A549 (cell line): ENCODE measurements at regions not wholly inside any gene's neighbourhood (a gene's known extent, or its start where the extent isn't known, plus 50 kb on each side); places are given as distances from the start of the nearest gene placed in this dataset.

Source experiments
- ATAC-seq, 2 experiments: fragments of 200-7000 bp in 1 of 2; fragments of >200 bp in 1 of 2; cut with Nextera tagmentation in 1 of 2; cut with Tn5 transposase in 1 of 2; 3 replicates each; pipeline versions ENCODE4 v1.8.0 to v1.9.1; 2018 to 2020; ENCODE audit warnings: mild to moderate bottlenecking in 1 of 2, moderate library complexity in 1 of 2
- CTCF ChIA-PET: fragments of 300-600 bp; sonication (Branson Sonifier 250); formaldehyde crosslinking; extraction: SDS; loops from one replicate; lab custom pipeline; 2021; ENCODE audit warnings: antibody characterized with exemption, inconsistent platforms; lab: Yijun Ruan, JAX
- POLR2A ChIA-PET: fragments of 350-600 bp; formaldehyde crosslinking; extraction: SDS; loops from one replicate; lab custom pipeline; 2021; ENCODE audit warnings: antibody characterized with exemption, inconsistent platforms; lab: Yijun Ruan, JAX
- DNase-seq, 2 experiments: peaks; one replicate each; pipeline versions ENCODE4 v3.0.0 to v3.0.0-alpha.2; 2011 to 2016; ENCODE audit warnings: low read depth in 1 of 2, low spot score in 1 of 2
- FAIRE-seq: peaks from 2 replicates; lab custom pipeline; 2011; peaks lifted over from hg19 to GRCh38; lab: Jason Lieb, UNC
- H3K27ac ChIP-seq, 2 experiments: fragments of >200 bp; sonication (Bioruptor Twin); formaldehyde crosslinking; 3 replicates each; pipeline ENCODE4 v1.5.1; 2016 to 2017
- H3K4me1 ChIP-seq: fragments of >200 bp; sonication (Bioruptor Twin); formaldehyde crosslinking; 3 replicates; pipeline ENCODE4 v1.6.1; 2016
- H3K4me2 ChIP-seq: fragments of >200 bp; sonication (Bioruptor Twin); formaldehyde crosslinking; 3 replicates; pipeline ENCODE4 v1.6.1; 2016
- H3K4me3 ChIP-seq: fragments of >200 bp; sonication (Bioruptor Twin); formaldehyde crosslinking; 3 replicates; pipeline ENCODE4 v1.5.1; 2016
- H3K9me3 ChIP-seq: fragments of >200 bp; sonication (Bioruptor Twin); formaldehyde crosslinking; 3 replicates; pipeline ENCODE4 v1.6.1; 2016
- CEBPB ChIP-seq, 2 experiments: fragments of >200 bp in 1 of 2; sonication (Bioruptor Twin) in 1 of 2; formaldehyde crosslinking in 1 of 2; IDR thresholded peaks; 2 replicates each; pipeline ENCODE4 v1.6.1; 2012 to 2016
- FOSL2 ChIP-seq, 2 experiments: fragments of 450-650 bp in 1 of 2; fragments of >200 bp in 1 of 2; sonication (Bioruptor Twin) in 1 of 2; formaldehyde crosslinking; IDR thresholded peaks; 2 replicates each; pipeline versions ENCODE4 v1.5.0 to v1.6.1; 2016 to 2020; ENCODE audit warnings: mild to moderate bottlenecking in 1 of 2, moderate library complexity in 1 of 2
- FOXS1 ChIP-seq: fragments of 250-450 bp; sonication (Bioruptor Pico); IDR thresholded peaks from 2 replicates; pipeline ENCODE4 v1.5.0; 2020; ENCODE audit warnings: mild to moderate bottlenecking, moderate library complexity
- HDAC2 ChIP-seq: fragments of 200-600 bp; sonication (generic); IDR thresholded peaks from 2 replicates; pipeline ENCODE4 v1.6.1; 2016
- HEYL ChIP-seq: fragments of 250-450 bp; sonication (Bioruptor Pico); IDR thresholded peaks from 2 replicates; pipeline ENCODE4 v1.8.0; 2021; ENCODE audit warnings: mild to moderate bottlenecking, moderate library complexity
- JUNB ChIP-seq: fragments of >200 bp; sonication (Bioruptor Twin); formaldehyde crosslinking; IDR thresholded peaks from 2 replicates; pipeline ENCODE4 v1.6.1; 2016
- MAX ChIP-seq: IDR thresholded peaks from 2 replicates; pipeline ENCODE4 v1.6.1; 2012
- MAZ ChIP-seq: fragments of 150-350 bp; IDR thresholded peaks from 2 replicates; pipeline ENCODE4 v1.6.1; 2014; ENCODE audit warnings: antibody characterized with exemption, low read depth, low read length, borderline replicate concordance
- NPAS2 ChIP-seq: fragments of 250-450 bp; sonication (Bioruptor Pico); IDR thresholded peaks from 2 replicates; pipeline ENCODE4 v1.8.0; 2022; ENCODE audit warnings: mild to moderate bottlenecking, moderate library complexity, borderline replicate concordance
- POLR2AphosphoS2 ChIP-seq: conservative IDR thresholded peaks from 2 replicates; pipeline ENCODE4 v1.6.1; 2012; ENCODE audit warnings: low read length, improper control_type of control experiment, inconsistent platforms
- RAD21 ChIP-seq, 2 experiments: fragments of >200 bp in 1 of 2; sonication (Bioruptor Twin) in 1 of 2; formaldehyde crosslinking in 1 of 2; IDR thresholded peaks in 1 of 2; conservative IDR thresholded peaks in 1 of 2; 2 replicates in 1 of 2; 3 replicates in 1 of 2; pipeline ENCODE4 v1.6.1; 2012 to 2018; ENCODE audit warnings: inconsistent platforms in 1 of 2
- RNF2 ChIP-seq: fragments of 200-600 bp; sonication (generic); IDR thresholded peaks from 2 replicates; pipeline ENCODE4 v1.6.1; 2016; ENCODE audit warnings: low read depth, mild to moderate bottlenecking, antibody characterized with exemption, moderate library complexity, borderline replicate concordance
- ZNF302 ChIP-seq: fragments of 250-450 bp; sonication (Bioruptor Pico); IDR thresholded peaks from 2 replicates; pipeline ENCODE4 v1.9.0; 2021; ENCODE audit warnings: inconsistent platforms, mild to moderate bottlenecking, moderate library complexity
- WGBS: methylation state at CpG from one replicate; pipeline ENCODE4 v1.1.6; 2017; ENCODE audit errors: missing lambda C conversion rate; 5-methylcytosine and 5-hydroxymethylcytosine counted together
- TF ChIP-seq, protein P1 (sequence below): fragments of 250-450 bp; sonication (Bioruptor Pico); IDR thresholded peaks from 2 replicates; pipeline ENCODE4 v1.5.0; 2021; ENCODE audit warnings: mild to moderate bottlenecking, moderate library complexity, borderline replicate concordance
- TF ChIP-seq, protein P2 (sequence below): fragments of 250-450 bp; sonication (Bioruptor Pico); IDR thresholded peaks from 2 replicates; pipeline ENCODE4 v1.5.0; 2020; ENCODE audit warnings: low read depth, mild to moderate bottlenecking, moderate library complexity
- TF ChIP-seq, protein P3 (sequence below): fragments of 150-350 bp; IDR thresholded peaks from 2 replicates; pipeline ENCODE4 v1.6.1; 2014; ENCODE audit warnings: low read depth, mild to moderate bottlenecking, low read length

- ChIA-PET CTCF (interaction anchor here (0.6 to 1.6 kb wide), 2 partner anchors 10 to 176 kb away, joined by 3 read pairs; no protein-coding TSS in a partner anchor), POLR2A (no interaction called here)
- H3K4me3 ChIP-seq = no peak overlapping the region
- DNase-seq (no peak), ATAC-seq (no peak), FAIRE-seq (no peak)
- peaks cover 35% of the 10 kb centered on the region for H3K4me1 ChIP-seq
- H3K4me2 ChIP-seq = no peak overlapping the region
- no peak overlapping the region; a peak in 1 of 6 replicates for H3K27ac ChIP-seq
- TF ChIP-seq, protein P1, sequence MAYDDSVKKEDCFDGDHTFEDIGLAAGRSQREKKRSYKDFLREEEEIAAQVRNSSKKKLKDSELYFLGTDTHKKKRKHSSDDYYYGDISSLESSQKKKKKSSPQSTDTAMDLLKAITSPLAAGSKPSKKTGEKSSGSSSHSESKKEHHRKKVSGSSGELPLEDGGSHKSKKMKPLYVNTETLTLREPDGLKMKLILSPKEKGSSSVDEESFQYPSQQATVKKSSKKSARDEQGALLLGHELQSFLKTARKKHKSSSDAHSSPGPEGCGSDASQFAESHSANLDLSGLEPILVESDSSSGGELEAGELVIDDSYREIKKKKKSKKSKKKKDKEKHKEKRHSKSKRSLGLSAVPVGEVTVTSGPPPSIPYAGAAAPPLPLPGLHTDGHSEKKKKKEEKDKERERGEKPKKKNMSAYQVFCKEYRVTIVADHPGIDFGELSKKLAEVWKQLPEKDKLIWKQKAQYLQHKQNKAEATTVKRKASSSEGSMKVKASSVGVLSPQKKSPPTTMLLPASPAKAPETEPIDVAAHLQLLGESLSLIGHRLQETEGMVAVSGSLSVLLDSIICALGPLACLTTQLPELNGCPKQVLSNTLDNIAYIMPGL (CRISPR knock-in tag) = no peak
- TF ChIP-seq NPAS2 = no peak
- TF ChIP-seq, protein P2, sequence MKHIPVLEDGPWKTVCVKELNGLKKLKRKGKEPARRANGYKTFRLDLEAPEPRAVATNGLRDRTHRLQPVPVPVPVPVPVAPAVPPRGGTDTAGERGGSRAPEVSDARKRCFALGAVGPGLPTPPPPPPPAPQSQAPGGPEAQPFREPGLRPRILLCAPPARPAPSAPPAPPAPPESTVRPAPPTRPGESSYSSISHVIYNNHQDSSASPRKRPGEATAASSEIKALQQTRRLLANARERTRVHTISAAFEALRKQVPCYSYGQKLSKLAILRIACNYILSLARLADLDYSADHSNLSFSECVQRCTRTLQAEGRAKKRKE (CRISPR knock-in tag) = no peak
- TF ChIP-seq, protein P3, sequence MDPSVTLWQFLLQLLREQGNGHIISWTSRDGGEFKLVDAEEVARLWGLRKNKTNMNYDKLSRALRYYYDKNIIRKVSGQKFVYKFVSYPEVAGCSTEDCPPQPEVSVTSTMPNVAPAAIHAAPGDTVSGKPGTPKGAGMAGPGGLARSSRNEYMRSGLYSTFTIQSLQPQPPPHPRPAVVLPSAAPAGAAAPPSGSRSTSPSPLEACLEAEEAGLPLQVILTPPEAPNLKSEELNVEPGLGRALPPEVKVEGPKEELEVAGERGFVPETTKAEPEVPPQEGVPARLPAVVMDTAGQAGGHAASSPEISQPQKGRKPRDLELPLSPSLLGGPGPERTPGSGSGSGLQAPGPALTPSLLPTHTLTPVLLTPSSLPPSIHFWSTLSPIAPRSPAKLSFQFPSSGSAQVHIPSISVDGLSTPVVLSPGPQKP = no peak
- TF ChIP-seq RAD21 (conservative IDR thresholded peaks at IDR 0.05 in 1 of 2, IDR thresholded peaks at IDR 0.05 in 1 of 2) = no peak
- no peak for TF ChIP-seq FOSL2 (IDR thresholded peaks at IDR 0.05)
- no peak for TF ChIP-seq FOSL2 (CRISPR knock-in tag; IDR thresholded peaks at IDR 0.05)
- no peak for TF ChIP-seq MAZ
- TF ChIP-seq CEBPB (IDR thresholded peaks at IDR 0.05) = no peak
- 97% methylated on average over 3 of the region's 3 CpGs for WGBS
- H3K9me3 ChIP-seq = no peaks in the 10 kb centered on the region; the same call in 2 of the 3 replicates
Observed at GRCh38 chr1:181249186-181249585, 160.7 kb downstream of the IER5 start.

GRCh38 chr1:181250038-181250437 is 161.5 kb downstream of the IER5 start:
- Histone ChIP-seq H3K9me3 (no peaks in the 10 kb centered on the region), H3K4me2 (peak overlapping the region; percentile 51), H3K27ac (peak overlapping the region; percentile 2 to 12; a peak in 1 of 6 replicates), H3K4me3 (no peak overlapping the region)
- DNase-seq (peak in 1 of 2 experiments; percentile 13), ATAC-seq (no peak)
- CTCF ChIA-PET = interaction anchor here (2.2 kb wide), 1 partner anchor 14 kb away, joined by 4 read pairs; no protein-coding TSS in a partner anchor
- no peak for TF ChIP-seq MAZ
- TF ChIP-seq, all 56 proteins: peak for 0
- POLR2A ChIA-PET = no interaction called here
- FAIRE-seq = no peak
- peaks cover 38% of the 10 kb centered on the region for H3K4me1 ChIP-seq
- 52% methylated on average over 2 of the region's 2 CpGs for WGBS

DNA sequence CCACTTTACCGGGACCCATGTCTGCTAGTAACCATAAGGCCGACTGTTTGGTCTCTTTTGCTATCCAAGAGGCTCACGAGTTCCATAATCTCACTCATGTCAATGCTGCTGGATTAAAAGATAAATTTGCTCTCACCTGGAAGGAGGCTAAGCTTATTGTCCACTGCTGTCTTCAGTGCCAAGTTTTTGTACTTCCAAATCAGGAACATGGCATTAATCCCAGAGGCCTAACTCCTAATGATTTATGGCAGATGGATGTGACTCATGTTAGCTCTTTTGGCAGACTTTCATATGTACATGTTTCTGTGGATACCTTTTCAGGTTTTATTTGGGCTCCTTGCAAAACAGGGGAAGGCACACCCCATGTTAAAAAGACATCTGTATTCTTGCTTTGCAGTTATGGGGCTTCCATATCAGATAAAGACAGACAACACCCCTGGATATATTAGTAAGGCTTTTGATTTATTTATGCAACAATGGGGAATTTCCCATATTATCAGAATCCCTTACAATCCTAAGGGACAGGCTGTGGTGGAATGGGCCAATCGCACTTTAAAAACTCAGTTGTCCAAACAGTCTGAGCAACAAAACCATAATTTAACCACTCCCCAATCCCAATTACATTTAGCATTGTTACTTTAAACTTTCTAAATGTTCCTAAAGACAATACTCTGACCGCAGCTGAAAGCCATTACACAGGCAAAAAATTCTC is 162.7 kb downstream of the IER5 start:
- POLR2A ChIA-PET = no interaction called here
- H3K9me3 ChIP-seq = no peaks in the 10 kb centered on the region
- FAIRE-seq (no peak), DNase-seq (peak; percentile 13 to 69), ATAC-seq (no peak)
- TF ChIP-seq RNF2 = no peak
- TF ChIP-seq HEYL (CRISPR knock-in tag) = no peak
- peak; percentile 35 to 55; a peak in 3 of 4 replicates for TF ChIP-seq CEBPB (IDR thresholded peaks at IDR 0.05)
- TF ChIP-seq JUNB = peak; percentile 82
- no peak for TF ChIP-seq POLR2AphosphoS2
- TF ChIP-seq ZNF302 (CRISPR knock-in tag) = no peak
- no peak for TF ChIP-seq FOXS1 (CRISPR knock-in tag)
- TF ChIP-seq HDAC2 = no peak
- TF ChIP-seq FOSL2 (IDR thresholded peaks at IDR 0.05) = peak; percentile 55
- peak; percentile 42 for TF ChIP-seq FOSL2 (CRISPR knock-in tag; IDR thresholded peaks at IDR 0.05)
- TF ChIP-seq MAX = no peak
- 18% methylated on average over 5 of the region's 5 CpGs for WGBS
- H3K4me1 ChIP-seq = peaks cover 47% of the 10 kb centered on the region
- CTCF ChIA-PET = interaction anchor here (0.8 to 2.2 kb wide), 3 partner anchors 15 to 174 kb away, joined by 3 to 7 read pairs (median 4); no protein-coding TSS in a partner anchor
- H3K27ac ChIP-seq = peak overlapping the region in 1 of 2 experiments; percentile 26; a peak in 1 of 6 replicates
- H3K4me3 ChIP-seq = no peak overlapping the region
- peak overlapping the region; percentile 51 for H3K4me2 ChIP-seq
